ENCODE measurements at regions not wholly inside any gene's neighbourhood (a gene's known extent, or its start where the extent isn't known, plus 50 kb on each side); places are given as distances from the start of the nearest gene placed in this dataset.

GRCh38 chr6:53201270-53201669, 52.6 kb upstream of the GCM1 start:
- ChIA-PET CTCF (no interaction called here), POLR2A (no interaction called here)
- H3K9me3 ChIP-seq (ENCODE audit: control insufficient read depth, insufficient read depth, low read depth, low read length), result no peaks in the 10 kb centered on the region
- no peaks in the 10 kb centered on the region for H3K4me1 ChIP-seq (ENCODE audit: control insufficient read depth, insufficient read depth, low read length)
- H3K4me3 ChIP-seq (ENCODE audit: low read depth, low read length), result no peak overlapping the region
- no peak for TF ChIP-seq PRDM2 (tag by site-specific recombination; IDR thresholded peaks at IDR 0.05; ENCODE audit: borderline replicate concordance)
- TF ChIP-seq ZNF354C (tag by site-specific recombination; IDR thresholded peaks at IDR 0.05; ENCODE audit: borderline replicate concordance, low read depth), result no peak
- no peak for TF ChIP-seq ZNF138 (tag by site-specific recombination; IDR thresholded peaks at IDR 0.05; ENCODE audit: borderline replicate concordance)
- no peak for TF ChIP-seq ZFP3 (tag by site-specific recombination; IDR thresholded peaks at IDR 0.05; ENCODE audit: low read depth)
- no peak for TF ChIP-seq SP3 (tag by site-specific recombination; IDR thresholded peaks at IDR 0.05)
- H3K27ac ChIP-seq (ENCODE audit: extremely low read depth, low read depth, low read length), result no peak overlapping the region
- H3K36me3 ChIP-seq (ENCODE audit: control insufficient read depth in 2 of 2, insufficient read depth in 1 of 2, low read length in 2 of 2), result no peaks in the 10 kb centered on the region

- H3K9me3 ChIP-seq (ENCODE audit: control insufficient read depth, insufficient read depth, low read depth, low read length), result no peaks in the 10 kb centered on the region
- no peaks in the 10 kb centered on the region for H3K36me3 ChIP-seq (ENCODE audit: control insufficient read depth in 2 of 2, insufficient read depth in 1 of 2, low read length in 2 of 2)
- no peaks in the 10 kb centered on the region for H3K4me1 ChIP-seq (ENCODE audit: control insufficient read depth, insufficient read depth, low read length)
- H3K4me3 ChIP-seq (ENCODE audit: low read depth, low read length), result no peak overlapping the region
- CTCF ChIA-PET, result interaction anchor here (0.7 to 1.6 kb wide), 3 partner anchors 10 to 28 kb away, joined by 3 to 5 read pairs (median 3); no protein-coding TSS in a partner anchor
- no peak for TF ChIP-seq ZNF140 (tag by site-specific recombination; IDR thresholded peaks at IDR 0.05)
- TF ChIP-seq SCRT2 (tag by site-specific recombination; IDR thresholded peaks at IDR 0.05), result no peak
- TF ChIP-seq ZNF544 (tag by site-specific recombination; IDR thresholded peaks at IDR 0.05), result no peak
- TF ChIP-seq ZNF514 (tag by site-specific recombination; IDR thresholded peaks at IDR 0.05), result no peak
- no peak for TF ChIP-seq KLF16 (tag by site-specific recombination; IDR thresholded peaks at IDR 0.05)
- no peak for TF ChIP-seq SETDB1 (IDR thresholded peaks at IDR 0.05; ENCODE audit: insufficient read length, low read length)
- POLR2A ChIA-PET, result no interaction called here
- no peak overlapping the region for H3K27ac ChIP-seq (ENCODE audit: extremely low read depth, low read depth, low read length)
Measured at GRCh38 chr6:53199765-53200164, 51.1 kb upstream of the GCM1 start.

- Histone ChIP-seq H3K27ac (ENCODE audit: extremely low read depth, low read depth, low read length) (no peak overlapping the region), H3K9me3 (ENCODE audit: control insufficient read depth, insufficient read depth, low read depth, low read length) (no peaks in the 10 kb centered on the region), H3K4me3 (ENCODE audit: low read depth, low read length) (no peak overlapping the region), H3K36me3 (ENCODE audit: control insufficient read depth in 2 of 2, insufficient read depth in 1 of 2, low read length in 2 of 2) (no peaks in the 10 kb centered on the region), H3K4me1 (ENCODE audit: control insufficient read depth, insufficient read depth, low read length) (no peaks in the 10 kb centered on the region)
- CTCF ChIA-PET, result interaction anchor here (0.7 to 1.6 kb wide), 3 partner anchors 11 to 28 kb away, joined by 3 to 5 read pairs (median 3); no protein-coding TSS in a partner anchor
- POLR2A ChIA-PET, result no interaction called here
- no peak for TF ChIP-seq ZEB2 (tag by site-specific recombination; IDR thresholded peaks at IDR 0.05)
- TF ChIP-seq GLIS1 (tag by site-specific recombination; IDR thresholded peaks at IDR 0.05), result no peak
- TF ChIP-seq REST (tag by site-specific recombination; IDR thresholded peaks at IDR 0.05), result no peak
- TF ChIP-seq ZNF624 (tag by site-specific recombination; IDR thresholded peaks at IDR 0.05), result no peak
- TF ChIP-seq SP7 (tag by site-specific recombination; IDR thresholded peaks at IDR 0.05), result no peak
- no peak for TF ChIP-seq ZNF645 (tag by site-specific recombination; IDR thresholded peaks at IDR 0.05)
- no peak for TF ChIP-seq SALL2 (tag by site-specific recombination; IDR thresholded peaks at IDR 0.05; ENCODE audit: borderline replicate concordance)
- no peak for TF ChIP-seq SCRT2 (tag by site-specific recombination; IDR thresholded peaks at IDR 0.05)
- no peak for TF ChIP-seq ZNF398 (tag by site-specific recombination; IDR thresholded peaks at IDR 0.05)
- no peak for TF ChIP-seq ZNF610 (tag by site-specific recombination; IDR thresholded peaks at IDR 0.05; ENCODE audit: borderline replicate concordance)
Measured at GRCh38 chr6:53199156-53199555, 50.5 kb upstream of the GCM1 start.

All from HEK293 (cell line).